HEK293T (cell line): ENCODE measurements at regions not wholly inside any gene's neighbourhood (a gene's known extent, or its start where the extent isn't known, plus 50 kb on each side); places are given as distances from the start of the nearest gene placed in this dataset.

Experiments
- CTCF ChIA-PET: fragments of 350-600 bp; formaldehyde crosslinking; extraction: SDS; loops from one replicate; lab custom pipeline; 2021; ENCODE audit warnings: antibody characterized with exemption, inconsistent platforms; lab: Yijun Ruan, JAX
- POLR2A ChIA-PET: fragments of 350-600 bp; formaldehyde crosslinking; extraction: SDS; loops from one replicate; lab custom pipeline; 2020; ENCODE audit warnings: antibody characterized with exemption, inconsistent platforms; lab: Yijun Ruan, JAX
- DNase-seq: peaks from one replicate; pipeline ENCODE4 v3.0.0; 2012; ENCODE audit warnings: mixed read lengths; ENCODE audit errors: extremely low spot score
- ARNT ChIP-seq: fragments of 450-650 bp; IDR thresholded peaks from 2 replicates; pipeline ENCODE4 v1.6.1; 2017; ENCODE audit warnings: mild to moderate bottlenecking
- BHLHE40 ChIP-seq: fragments of 450-650 bp; IDR thresholded peaks from 2 replicates; pipeline ENCODE4 v1.6.1; 2016; ENCODE audit warnings: mild to moderate bottlenecking, moderate library complexity, borderline replicate concordance
- CTBP1 ChIP-seq: fragments of 450-650 bp; IDR thresholded peaks from 2 replicates; pipeline ENCODE4 v1.6.1; 2016; ENCODE audit warnings: borderline replicate concordance
- ELF4 ChIP-seq: fragments of 450-650 bp; IDR thresholded peaks from 2 replicates; pipeline ENCODE4 v1.6.1; 2017; ENCODE audit warnings: antibody characterized with exemption
- FOXA1 ChIP-seq: fragments of 450-650 bp; IDR thresholded peaks from 2 replicates; pipeline ENCODE4 v1.6.1; 2016; ENCODE audit warnings: mild to moderate bottlenecking
- FOXK2 ChIP-seq: fragments of 450-650 bp; IDR thresholded peaks from 2 replicates; pipeline ENCODE4 v1.6.1; 2016; ENCODE audit warnings: mild to moderate bottlenecking
- FOXM1 ChIP-seq: fragments of 450-650 bp; IDR thresholded peaks from 2 replicates; pipeline ENCODE4 v1.6.1; 2017; ENCODE audit warnings: mild to moderate bottlenecking, borderline replicate concordance
- HDGF ChIP-seq: fragments of 450-650 bp; IDR thresholded peaks from 2 replicates; pipeline ENCODE4 v1.6.1; 2017; ENCODE audit warnings: antibody characterized with exemption, borderline replicate concordance
- L3MBTL2 ChIP-seq: fragments of 450-650 bp; conservative IDR thresholded peaks from 2 replicates; pipeline ENCODE4 v1.6.1; 2016; ENCODE audit warnings: mild to moderate bottlenecking
- LEF1 ChIP-seq: fragments of 450-650 bp; IDR thresholded peaks from 2 replicates; pipeline ENCODE4 v1.6.1; 2017; ENCODE audit warnings: mild to moderate bottlenecking, borderline replicate concordance
- NFRKB ChIP-seq: fragments of 450-650 bp; IDR thresholded peaks from 2 replicates; pipeline ENCODE4 v1.6.1; 2016; ENCODE audit warnings: mild to moderate bottlenecking, moderate library complexity
- PKNOX1 ChIP-seq: fragments of 450-650 bp; IDR thresholded peaks from 2 replicates; pipeline ENCODE4 v1.6.1; 2016
- SP1 ChIP-seq: fragments of 450-650 bp; IDR thresholded peaks from 2 replicates; pipeline ENCODE4 v1.6.1; 2017
- SUZ12 ChIP-seq: fragments of 450-650 bp; IDR thresholded peaks from 2 replicates; pipeline ENCODE4 v1.6.1; 2016; ENCODE audit warnings: mild to moderate bottlenecking
- TARDBP ChIP-seq: fragments of 450-650 bp; IDR thresholded peaks from 2 replicates; pipeline ENCODE4 v1.6.1; 2016
- ZNF384 ChIP-seq: fragments of 450-650 bp; IDR thresholded peaks from 2 replicates; pipeline ENCODE4 v1.6.1; 2016

- DNase-seq: no peak
- TF ChIP-seq ELF4: no peak
- TF ChIP-seq FOXM1: no peak
- TF ChIP-seq ARNT: no peak
- TF ChIP-seq BHLHE40: no peak
- no peak for TF ChIP-seq FOXA1
- no peak for TF ChIP-seq SP1
- TF ChIP-seq HDGF: no peak
- no peak for TF ChIP-seq NFRKB
- TF ChIP-seq ZNF384: no peak
- no peak for TF ChIP-seq TARDBP
- TF ChIP-seq L3MBTL2: no peak
- TF ChIP-seq LEF1: no peak
- no peak for TF ChIP-seq FOXK2
- TF ChIP-seq SUZ12: no peak
Measured at GRCh38 chr2:8285898-8286297, 396.0 kb upstream of the ID2 start.

GRCh38 chr2:8288206-8288605 is 393.6 kb upstream of the ID2 start:
- no peak for DNase-seq
- CTCF ChIA-PET: no interaction called here
- POLR2A ChIA-PET: no interaction called here

More at GRCh38 chr2:8285898-8286297, 396.0 kb upstream of the ID2 start:
- CTCF ChIA-PET: no interaction called here
- POLR2A ChIA-PET: no interaction called here

GRCh38 chr2:8289111-8289510 is 392.7 kb upstream of the ID2 start:
- POLR2A ChIA-PET: no interaction called here
- no peak for DNase-seq
- CTCF ChIA-PET: interaction anchor here (0.6 kb wide), 1 partner anchor 128 kb away, joined by 5 read pairs; no protein-coding TSS in a partner anchor
- TF ChIP-seq FOXK2: no peak
- TF ChIP-seq TARDBP: no peak
- no peak for TF ChIP-seq FOXM1
- TF ChIP-seq SP1: no peak
- TF ChIP-seq BHLHE40: no peak
- TF ChIP-seq NFRKB: no peak
- no peak for TF ChIP-seq LEF1
- no peak for TF ChIP-seq HDGF
- TF ChIP-seq L3MBTL2: no peak
- TF ChIP-seq PKNOX1: no peak
- no peak for TF ChIP-seq ARNT
- no peak for TF ChIP-seq ELF4
- TF ChIP-seq SUZ12: no peak
- TF ChIP-seq ZNF384: no peak
- TF ChIP-seq FOXA1: no peak
- no peak for TF ChIP-seq CTBP1

More at GRCh38 chr2:8288206-8288605, 393.6 kb upstream of the ID2 start:
- no peak for TF ChIP-seq FOXA1
- TF ChIP-seq L3MBTL2: no peak
- no peak for TF ChIP-seq LEF1
- no peak for TF ChIP-seq CTBP1
- no peak for TF ChIP-seq PKNOX1
- no peak for TF ChIP-seq ELF4
- no peak for TF ChIP-seq ARNT
- TF ChIP-seq SP1: no peak
- TF ChIP-seq FOXM1: no peak
- TF ChIP-seq ZNF384: no peak
- TF ChIP-seq BHLHE40: no peak
- no peak for TF ChIP-seq HDGF
- TF ChIP-seq SUZ12: no peak
- TF ChIP-seq NFRKB: no peak
- TF ChIP-seq TARDBP: no peak
- no peak for TF ChIP-seq FOXK2

GRCh38 chr2:8290771-8291352 is 391.0 kb upstream of the ID2 start:
- CTCF ChIA-PET: no interaction called here
- POLR2A ChIA-PET: no interaction called here
- no peak for DNase-seq
- TF ChIP-seq SUZ12 (no peak), BHLHE40 (no peak)

- CTCF ChIA-PET: interaction anchor here (0.6 kb wide), 1 partner anchor 976 kb away, joined by 7 read pairs; no protein-coding TSS in a partner anchor
- TF ChIP-seq L3MBTL2 (no peak), ELF4 (no peak), PKNOX1 (no peak), FOXM1 (no peak), BHLHE40 (no peak), FOXK2 (no peak), SUZ12 (no peak), ZNF384 (no peak), FOXA1 (no peak), NFRKB (no peak), ARNT (no peak)
- no peak for DNase-seq
- POLR2A ChIA-PET: no interaction called here
Measured at GRCh38 chr2:8296306-8296705, 385.6 kb upstream of the ID2 start.

- CTCF ChIA-PET: no interaction called here
- no peak for DNase-seq
- POLR2A ChIA-PET: no interaction called here
- TF ChIP-seq HDGF (no peak), FOXM1 (no peak), ZNF384 (no peak), PKNOX1 (no peak), NFRKB (no peak), TARDBP (no peak), ELF4 (no peak), CTBP1 (no peak), L3MBTL2 (no peak), FOXK2 (no peak), BHLHE40 (no peak), LEF1 (no peak), SUZ12 (no peak), ARNT (no peak), FOXA1 (no peak), SP1 (no peak)
Measured at GRCh38 chr2:8297376-8298231, 384.3 kb upstream of the ID2 start.
